Lung (tissue), 11 donors: ENCODE measurements at regions not wholly inside any gene's neighbourhood (a gene's known extent, or its start where the extent isn't known, plus 50 kb on each side); places are given as distances from the start of the nearest gene placed in this dataset.

Source experiments
- ATAC-seq: fragments of 200-7000 bp; cut with Tn5 transposase; one replicate; pipeline ENCODE4 v1.9.1; 2020; ENCODE audit warnings: moderate number of reproducible peaks; ENCODE audit not compliant: insufficient read depth, low FRiP score
- DNase-seq, 3 donors: peaks; one replicate each; pipeline ENCODE4 v3.0.0-alpha.2; 2013 to 2017
- H3K27ac ChIP-seq, 2 donors: one replicate each; pipeline ENCODE4 v1.5.1; 2013; ENCODE audit warnings: mild to moderate bottlenecking in 2 of 2, moderate library complexity in 2 of 2, control low read depth in 1 of 2, inconsistent platforms in 1 of 2, low read depth in 1 of 2, low read length in 1 of 2
- H3K27me3 ChIP-seq, 3 donors: one replicate each; pipeline ENCODE4 v1.5.1; 2013; ENCODE audit warnings: low read length in 2 of 3; ENCODE audit not compliant: control insufficient read depth in 3 of 3, insufficient read depth in 3 of 3
- H3K36me3 ChIP-seq, 4 donors: one replicate each; pipeline ENCODE4 v1.5.1; 2013; ENCODE audit warnings: low read length in 4 of 4, mild to moderate bottlenecking in 1 of 4, moderate library complexity in 1 of 4; ENCODE audit not compliant: control insufficient read depth in 4 of 4, insufficient read depth in 4 of 4
- H3K4me1 ChIP-seq, 5 donors: one replicate each; pipeline ENCODE4 v1.5.1; 2013; ENCODE audit warnings: low read length in 5 of 5, mild to moderate bottlenecking in 2 of 5, moderate library complexity in 1 of 5; ENCODE audit not compliant: control insufficient read depth in 5 of 5, insufficient read depth in 5 of 5
- H3K4me3 ChIP-seq: one replicate; pipeline ENCODE4 v1.5.1; 2013; ENCODE audit warnings: mild to moderate bottlenecking, control low read depth, moderate library complexity
- H3K9ac ChIP-seq, 2 donors: one replicate each; pipeline ENCODE4 v1.5.1; 2013; ENCODE audit warnings: low read length in 2 of 2, control low read depth in 1 of 2; ENCODE audit not compliant: insufficient read depth in 1 of 2
- H3K9me3 ChIP-seq, 4 donors: one replicate each; pipeline ENCODE4 v1.5.1; 2013; ENCODE audit warnings: low read length in 3 of 4, mild to moderate bottlenecking in 1 of 4, moderate library complexity in 1 of 4; ENCODE audit not compliant: control insufficient read depth in 4 of 4, insufficient read depth in 3 of 4
- WGBS, 2 donors: extraction: QIAGEN DNeasy Blood & Tissue Kit; methylation state at CpG; one replicate each; pipeline ENCODE4 v1.1.7; 2013; 5-methylcytosine and 5-hydroxymethylcytosine counted together
- TF ChIP-seq, protein P1 (sequence below): IDR thresholded peaks from 2 replicates; pipeline ENCODE4 v1.5.1; 2012; ENCODE audit warnings: mild to moderate bottlenecking; ENCODE audit errors: control extremely low read depth, extremely low read depth
- donor health status: control.
- donor health status: control.
- donor health status: Bipolar disorder and iron deficiency.
- donor health status: healthy.
- donor health status: DM: yes; HTN: yes; CAD: no.

DNA sequence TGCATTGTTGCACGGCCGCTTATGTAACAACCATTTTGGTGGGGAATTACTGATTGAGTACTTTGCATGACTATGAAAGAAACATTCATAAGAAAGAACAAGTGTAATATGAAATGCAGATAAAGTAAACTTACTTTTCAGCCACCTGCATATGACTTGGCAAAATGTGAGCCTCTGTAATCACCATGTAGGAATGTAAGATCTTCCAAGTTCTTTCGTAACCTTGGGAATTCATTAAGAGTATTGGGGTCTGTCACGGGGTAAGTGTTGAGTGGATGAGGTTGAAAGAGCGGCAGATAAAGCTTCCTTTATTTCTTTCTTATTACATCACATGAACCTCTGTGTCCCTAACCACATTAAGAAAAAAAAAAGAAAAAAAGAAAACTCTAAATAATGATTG lies 348.5 kb upstream of the NR3C2 start:
- Histone ChIP-seq H3K27ac (no peak overlapping the region), H3K9ac (no peak overlapping the region), H3K27me3 (no peaks in the 10 kb centered on the region), H3K4me1 (peaks cover 0 to 9% (median 0%) of the 10 kb centered on the region in 5 donors), H3K9me3 (no peaks in the 10 kb centered on the region), H3K36me3 (no peaks in the 10 kb centered on the region), H3K4me3 (no peak overlapping the region)
- DNase-seq (peak in 2 of 3 donors; percentile 45 to 75), ATAC-seq (peak; percentile 27)
- WGBS, 2 donors: 64 to 76% methylated on average over 5 of the region's 5 CpGs
- TF ChIP-seq, protein P1, sequence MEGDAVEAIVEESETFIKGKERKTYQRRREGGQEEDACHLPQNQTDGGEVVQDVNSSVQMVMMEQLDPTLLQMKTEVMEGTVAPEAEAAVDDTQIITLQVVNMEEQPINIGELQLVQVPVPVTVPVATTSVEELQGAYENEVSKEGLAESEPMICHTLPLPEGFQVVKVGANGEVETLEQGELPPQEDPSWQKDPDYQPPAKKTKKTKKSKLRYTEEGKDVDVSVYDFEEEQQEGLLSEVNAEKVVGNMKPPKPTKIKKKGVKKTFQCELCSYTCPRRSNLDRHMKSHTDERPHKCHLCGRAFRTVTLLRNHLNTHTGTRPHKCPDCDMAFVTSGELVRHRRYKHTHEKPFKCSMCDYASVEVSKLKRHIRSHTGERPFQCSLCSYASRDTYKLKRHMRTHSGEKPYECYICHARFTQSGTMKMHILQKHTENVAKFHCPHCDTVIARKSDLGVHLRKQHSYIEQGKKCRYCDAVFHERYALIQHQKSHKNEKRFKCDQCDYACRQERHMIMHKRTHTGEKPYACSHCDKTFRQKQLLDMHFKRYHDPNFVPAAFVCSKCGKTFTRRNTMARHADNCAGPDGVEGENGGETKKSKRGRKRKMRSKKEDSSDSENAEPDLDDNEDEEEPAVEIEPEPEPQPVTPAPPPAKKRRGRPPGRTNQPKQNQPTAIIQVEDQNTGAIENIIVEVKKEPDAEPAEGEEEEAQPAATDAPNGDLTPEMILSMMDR: no peak

DNA sequence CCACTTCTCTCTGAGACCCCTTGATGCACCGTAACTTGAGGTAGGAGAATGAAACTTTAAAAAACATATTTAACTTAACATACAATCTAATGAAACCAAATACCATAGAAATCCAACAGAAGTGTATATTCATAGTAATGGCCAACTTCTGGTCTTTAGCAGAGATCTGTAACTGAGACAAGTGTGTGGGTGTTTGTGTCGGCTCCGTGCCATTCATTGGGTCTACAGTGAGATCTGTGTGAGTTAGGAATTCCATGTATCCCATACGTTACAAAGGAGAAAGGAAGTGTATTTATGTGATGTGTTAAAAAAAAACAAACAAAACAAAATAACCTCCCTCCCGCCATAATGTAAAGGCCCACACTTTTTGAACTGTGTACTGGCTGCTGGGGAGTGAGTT lies 348.0 kb upstream of the NR3C2 start:
- WGBS, 2 donors: 75 to 79% methylated on average over 5 of the region's 5 CpGs
- no peak for DNase-seq
- Histone ChIP-seq H3K27ac (no peak overlapping the region), H3K27me3 (no peaks in the 10 kb centered on the region), H3K4me3 (no peak overlapping the region), H3K9ac (no peak overlapping the region), H3K36me3 (no peaks in the 10 kb centered on the region), H3K4me1 (peaks cover 0 to 9% (median 0%) of the 10 kb centered on the region in 5 donors), H3K9me3 (no peaks in the 10 kb centered on the region)
- TF ChIP-seq, protein P1: no peak
- no peak for ATAC-seq

DNA sequence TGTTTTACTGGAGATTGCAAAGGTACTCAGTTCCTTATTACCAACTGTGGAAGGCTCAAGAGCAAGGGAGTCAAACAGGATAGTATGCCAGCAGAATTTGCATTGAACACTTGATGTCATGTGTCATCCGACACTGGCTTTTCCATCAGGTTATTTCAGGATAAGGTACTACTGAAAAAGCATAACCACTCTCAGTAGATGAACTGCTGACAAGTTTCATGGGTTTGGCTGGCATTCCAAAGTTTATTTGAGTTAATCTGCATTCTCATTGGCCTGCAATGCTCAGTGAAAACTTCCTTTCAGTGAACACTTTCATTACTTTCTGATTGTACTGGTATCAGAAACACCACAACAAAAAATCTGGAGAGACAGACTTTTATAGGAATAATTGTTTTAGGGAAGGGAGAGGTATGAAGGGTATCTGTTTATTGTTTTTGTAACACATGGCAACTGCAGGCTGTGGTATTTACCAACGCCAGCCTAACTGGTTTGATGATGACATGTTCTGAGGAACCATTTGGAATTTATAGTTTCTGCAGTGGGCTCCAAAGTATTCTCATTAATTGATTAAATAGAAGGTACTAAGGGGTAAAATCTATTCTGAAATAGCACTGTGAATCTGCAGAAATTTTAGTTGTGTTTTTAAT lies 345.7 kb upstream of the NR3C2 start:
- H3K9me3 ChIP-seq: no peaks in the 10 kb centered on the region
- WGBS, 2 donors: 39 to 63% methylated on average over 2 of the region's 2 CpGs
- H3K4me1 ChIP-seq: peaks cover 0 to 9% (median 0%) of the 10 kb centered on the region in 5 donors
- H3K4me3 ChIP-seq: no peak overlapping the region
- DNase-seq (peak in 2 of 3 donors; percentile 43), ATAC-seq (no peak)
- H3K27ac ChIP-seq: no peak overlapping the region
- no peaks in the 10 kb centered on the region for H3K36me3 ChIP-seq
- H3K27me3 ChIP-seq: no peaks in the 10 kb centered on the region
- H3K9ac ChIP-seq: no peak overlapping the region
- TF ChIP-seq, protein P1: no peak

DNA sequence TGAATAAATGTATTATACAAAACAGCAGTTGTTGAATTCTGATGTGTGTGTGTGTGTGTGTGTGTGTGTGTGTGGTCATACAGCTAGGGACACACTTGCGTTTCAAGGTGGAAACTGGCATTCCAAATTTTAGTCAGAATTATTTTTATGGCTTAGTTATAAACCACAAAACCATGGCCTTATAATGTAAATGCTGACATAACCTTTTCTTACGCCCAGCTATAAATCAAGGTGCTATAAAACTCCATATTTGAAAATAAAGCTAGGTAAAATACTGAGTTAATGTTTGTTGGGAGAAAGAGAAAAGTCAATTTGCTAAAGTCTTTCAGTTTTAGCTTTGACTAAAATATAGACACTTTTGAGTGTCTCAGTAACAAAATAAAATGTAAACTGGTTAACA lies 345.1 kb upstream of the NR3C2 start:
- Histone ChIP-seq H3K27me3 (no peaks in the 10 kb centered on the region), H3K4me3 (no peak overlapping the region), H3K27ac (no peak overlapping the region), H3K9ac (no peak overlapping the region), H3K9me3 (no peaks in the 10 kb centered on the region), H3K4me1 (peaks cover 0 to 9% (median 1%) of the 10 kb centered on the region in 5 donors), H3K36me3 (no peaks in the 10 kb centered on the region)
- TF ChIP-seq, protein P1: no peak
- whole genome bisulfite sequencing, 2 donors: 81% methylated on average over 2 of the region's 2 CpGs
- DNase-seq (no peak), ATAC-seq (no peak)
